ENCODE measurements at regions not wholly inside any gene's neighbourhood (a gene's known extent, or its start where the extent isn't known, plus 50 kb on each side); places are given as distances from the start of the nearest gene placed in this dataset.

DNA sequence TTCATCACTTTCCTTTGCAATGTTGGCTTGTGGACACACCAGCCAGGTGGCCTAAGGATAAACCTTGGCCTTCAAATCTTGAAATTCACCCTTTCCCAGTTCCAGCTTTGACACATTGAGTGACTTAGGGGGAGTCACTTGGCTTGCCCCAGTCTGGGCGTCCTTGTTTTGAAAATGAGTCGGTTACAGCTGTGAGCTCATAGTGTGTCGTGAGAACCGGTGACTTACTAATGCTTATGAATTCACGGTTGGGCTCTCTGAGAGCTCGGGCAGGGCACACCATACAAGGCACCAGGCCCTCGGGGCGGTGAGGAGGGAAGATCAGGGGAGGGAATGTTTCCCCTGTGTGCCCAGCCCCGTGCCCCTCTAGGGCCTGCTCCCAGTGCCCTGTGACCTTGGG is 126.9 kb upstream of the TMPRSS2 start:
- H3K36me3 ChIP-seq (ENCODE audit: control insufficient read depth, insufficient read depth, low read length) = no peaks in the 10 kb centered on the region
- DNase-seq = no peak
- Mint-ChIP-seq H3K36me3 (no peaks in the 10 kb centered on the region), H3K4me3 (no peak overlapping the region), H3K4me1 (no peaks in the 10 kb centered on the region), H3K27me3 (ENCODE audit: low read depth in 2 of 2) (peaks cover 4 to 19% of the 10 kb centered on the region in 2 donors), H3K9me3 (peaks cover 0 to 6% of the 10 kb centered on the region in 2 donors), H3K27ac (no peak overlapping the region)
- no peak overlapping the region for H3K4me3 ChIP-seq (ENCODE audit: low read length)
- intact Hi-C loops (cut with micrococcal nuclease) = no loop called here
- 83% methylated on average over 9 of the region's 9 CpGs for WGBS (ENCODE audit: insufficient coverage)
- no peaks in the 10 kb centered on the region for H3K4me1 ChIP-seq (ENCODE audit: control insufficient read depth, insufficient read depth, low read length)
- TF ChIP-seq, protein P1, sequence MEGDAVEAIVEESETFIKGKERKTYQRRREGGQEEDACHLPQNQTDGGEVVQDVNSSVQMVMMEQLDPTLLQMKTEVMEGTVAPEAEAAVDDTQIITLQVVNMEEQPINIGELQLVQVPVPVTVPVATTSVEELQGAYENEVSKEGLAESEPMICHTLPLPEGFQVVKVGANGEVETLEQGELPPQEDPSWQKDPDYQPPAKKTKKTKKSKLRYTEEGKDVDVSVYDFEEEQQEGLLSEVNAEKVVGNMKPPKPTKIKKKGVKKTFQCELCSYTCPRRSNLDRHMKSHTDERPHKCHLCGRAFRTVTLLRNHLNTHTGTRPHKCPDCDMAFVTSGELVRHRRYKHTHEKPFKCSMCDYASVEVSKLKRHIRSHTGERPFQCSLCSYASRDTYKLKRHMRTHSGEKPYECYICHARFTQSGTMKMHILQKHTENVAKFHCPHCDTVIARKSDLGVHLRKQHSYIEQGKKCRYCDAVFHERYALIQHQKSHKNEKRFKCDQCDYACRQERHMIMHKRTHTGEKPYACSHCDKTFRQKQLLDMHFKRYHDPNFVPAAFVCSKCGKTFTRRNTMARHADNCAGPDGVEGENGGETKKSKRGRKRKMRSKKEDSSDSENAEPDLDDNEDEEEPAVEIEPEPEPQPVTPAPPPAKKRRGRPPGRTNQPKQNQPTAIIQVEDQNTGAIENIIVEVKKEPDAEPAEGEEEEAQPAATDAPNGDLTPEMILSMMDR (IDR thresholded peaks at IDR 0.05) = no peak
- no peak for ATAC-seq
- H3K27me3 ChIP-seq (ENCODE audit: control insufficient read depth, insufficient read depth, low read length) = no peaks in the 10 kb centered on the region
- H3K9me3 ChIP-seq (ENCODE audit: control insufficient read depth, insufficient read depth, low read length) = no peaks in the 10 kb centered on the region
- H3K27ac ChIP-seq (ENCODE audit: low read length) = no peak overlapping the region

DNA sequence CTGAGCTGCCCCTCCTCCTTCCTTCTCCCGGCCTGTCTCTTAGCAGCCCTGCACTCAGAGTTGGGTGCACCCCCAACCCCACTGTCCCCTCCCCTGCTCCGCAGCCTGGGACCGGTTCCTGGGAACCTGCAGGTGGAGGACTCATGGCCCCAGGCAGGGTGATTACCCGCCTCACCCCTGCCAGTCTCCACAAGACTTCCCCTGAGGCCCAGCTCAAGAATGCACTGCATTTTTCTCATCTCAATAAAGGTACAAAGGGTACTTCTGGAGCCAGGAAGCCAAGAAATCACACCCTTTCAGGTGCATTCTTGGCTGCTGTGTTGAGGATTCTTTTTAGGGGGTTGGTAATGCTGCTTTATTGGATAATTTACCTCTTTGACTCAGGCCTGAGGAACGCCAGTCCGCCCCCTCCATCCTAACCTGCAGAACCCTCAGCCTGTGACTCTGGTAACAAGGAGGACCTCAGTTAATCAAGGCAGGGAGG is 126.3 kb upstream of the TMPRSS2 start:
- 90% methylated on average over 4 of the region's 6 CpGs for WGBS (ENCODE audit: insufficient coverage)
- Histone ChIP-seq H3K4me1 (ENCODE audit: control insufficient read depth, insufficient read depth, low read length) (no peaks in the 10 kb centered on the region), H3K27ac (ENCODE audit: low read length) (no peak overlapping the region), H3K9me3 (ENCODE audit: control insufficient read depth, insufficient read depth, low read length) (no peaks in the 10 kb centered on the region), H3K4me3 (ENCODE audit: low read length) (no peak overlapping the region), H3K36me3 (ENCODE audit: control insufficient read depth, insufficient read depth, low read length) (no peaks in the 10 kb centered on the region), H3K27me3 (ENCODE audit: control insufficient read depth, insufficient read depth, low read length) (no peaks in the 10 kb centered on the region)
- TF ChIP-seq, protein P1 (IDR thresholded peaks at IDR 0.05) = no peak
- Mint-ChIP-seq H3K27ac (no peak overlapping the region), H3K9me3 (peaks cover 0 to 6% of the 10 kb centered on the region in 2 donors), H3K4me1 (no peaks in the 10 kb centered on the region), H3K27me3 (ENCODE audit: low read depth in 2 of 2) (peaks cover 0 to 14% of the 10 kb centered on the region in 2 donors), H3K4me3 (no peak overlapping the region), H3K36me3 (no peaks in the 10 kb centered on the region)
- DNase-seq = no peak
- ATAC-seq = no peak
- intact Hi-C loops (cut with micrococcal nuclease) = no loop called here

DNA sequence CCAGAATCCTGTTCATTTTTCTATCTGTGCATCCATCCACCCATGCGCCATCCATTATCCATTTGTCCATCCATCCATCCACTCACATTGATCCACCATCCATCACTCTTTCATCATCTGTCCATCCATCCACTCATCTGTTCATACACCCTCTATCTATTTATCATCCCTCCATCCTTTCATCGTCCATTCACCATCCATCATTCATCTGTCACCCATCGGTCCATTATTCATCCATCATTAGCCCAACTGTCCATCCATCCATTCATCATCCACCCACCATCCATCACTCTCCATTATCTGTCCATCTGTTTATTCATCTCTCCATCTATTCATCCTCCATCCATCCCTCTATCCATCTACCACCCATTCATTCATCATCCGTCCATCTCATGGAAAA is 125.7 kb upstream of the TMPRSS2 start:
- TF ChIP-seq, protein P1 (IDR thresholded peaks at IDR 0.05) = no peak
- WGBS (ENCODE audit: insufficient coverage) = 90% methylated on average over 4 of the region's 4 CpGs
- Mint-ChIP-seq H3K27me3 (ENCODE audit: low read depth in 2 of 2) (peaks cover 0 to 14% of the 10 kb centered on the region in 2 donors), H3K27ac (no peak overlapping the region), H3K9me3 (peaks cover 0 to 6% of the 10 kb centered on the region in 2 donors), H3K4me3 (no peak overlapping the region), H3K4me1 (no peaks in the 10 kb centered on the region), H3K36me3 (no peaks in the 10 kb centered on the region)
- no peak for ATAC-seq
- H3K27me3 ChIP-seq (ENCODE audit: control insufficient read depth, insufficient read depth, low read length) = no peaks in the 10 kb centered on the region
- intact Hi-C loops (cut with micrococcal nuclease) = no loop called here
- H3K9me3 ChIP-seq (ENCODE audit: control insufficient read depth, insufficient read depth, low read length) = no peaks in the 10 kb centered on the region
- H3K4me1 ChIP-seq (ENCODE audit: control insufficient read depth, insufficient read depth, low read length) = no peaks in the 10 kb centered on the region
- H3K4me3 ChIP-seq (ENCODE audit: low read length) = no peak overlapping the region
- no peaks in the 10 kb centered on the region for H3K36me3 ChIP-seq (ENCODE audit: control insufficient read depth, insufficient read depth, low read length)
- no peak for DNase-seq
- H3K27ac ChIP-seq (ENCODE audit: low read length) = no peak overlapping the region

DNA sequence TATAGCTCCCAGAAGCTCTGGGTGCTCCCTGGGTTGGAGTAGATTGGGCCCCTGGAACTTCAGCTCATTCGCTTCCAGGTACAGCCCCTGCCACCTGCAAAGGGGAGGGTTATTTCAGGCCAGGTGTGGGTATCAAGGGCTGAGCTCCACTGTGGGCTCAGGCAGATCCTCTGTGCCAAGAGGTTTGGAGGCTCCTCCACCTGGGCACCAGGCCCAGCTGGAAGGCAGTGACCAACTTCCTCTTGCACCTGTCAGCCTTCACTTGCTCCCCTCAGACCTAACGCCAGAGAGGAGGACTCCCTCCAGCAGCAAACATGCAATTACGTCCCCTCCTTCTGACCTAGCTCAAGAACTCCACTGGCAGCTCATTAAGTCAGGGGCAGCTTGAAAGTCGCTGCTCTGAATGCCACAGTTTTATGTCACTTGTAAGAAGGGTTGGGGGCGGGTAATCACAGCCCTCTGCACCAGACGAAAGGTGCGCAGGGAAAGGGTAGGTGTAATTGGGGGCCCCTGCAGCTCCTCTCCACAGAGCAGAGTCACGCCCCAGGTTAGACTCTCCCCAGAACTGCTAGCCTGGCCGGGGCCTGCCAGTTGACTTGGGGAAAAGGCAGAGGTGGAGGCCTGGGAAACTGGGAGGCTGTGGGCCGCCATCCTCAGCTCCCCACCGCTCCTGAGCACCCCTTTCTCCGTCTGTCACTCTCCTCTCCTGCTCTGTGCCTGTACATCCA is 125.0 kb upstream of the TMPRSS2 start:
- Histone ChIP-seq H3K4me1 (ENCODE audit: control insufficient read depth, insufficient read depth, low read length) (no peaks in the 10 kb centered on the region), H3K4me3 (ENCODE audit: low read length) (no peak overlapping the region), H3K27ac (ENCODE audit: low read length) (no peak overlapping the region), H3K27me3 (ENCODE audit: control insufficient read depth, insufficient read depth, low read length) (no peaks in the 10 kb centered on the region), H3K36me3 (ENCODE audit: control insufficient read depth, insufficient read depth, low read length) (no peaks in the 10 kb centered on the region), H3K9me3 (ENCODE audit: control insufficient read depth, insufficient read depth, low read length) (no peaks in the 10 kb centered on the region)
- Mint-ChIP-seq H3K9me3 (peaks cover 0 to 6% of the 10 kb centered on the region in 2 donors), H3K4me3 (no peak overlapping the region), H3K4me1 (no peaks in the 10 kb centered on the region), H3K27ac (no peak overlapping the region), H3K27me3 (ENCODE audit: low read depth in 2 of 2) (peaks cover 0 to 14% of the 10 kb centered on the region in 2 donors), H3K36me3 (no peaks in the 10 kb centered on the region)
- TF ChIP-seq, protein P1 (IDR thresholded peaks at IDR 0.05) = no peak
- ATAC-seq (no peak), DNase-seq (no peak)
- intact Hi-C loops (cut with micrococcal nuclease) = no loop called here
- WGBS (ENCODE audit: insufficient coverage) = 82% methylated on average over 11 of the region's 12 CpGs
